ENCODE measurements at regions not wholly inside any gene's neighbourhood (a gene's known extent, or its start where the extent isn't known, plus 50 kb on each side); places are given as distances from the start of the nearest gene placed in this dataset.

DNA sequence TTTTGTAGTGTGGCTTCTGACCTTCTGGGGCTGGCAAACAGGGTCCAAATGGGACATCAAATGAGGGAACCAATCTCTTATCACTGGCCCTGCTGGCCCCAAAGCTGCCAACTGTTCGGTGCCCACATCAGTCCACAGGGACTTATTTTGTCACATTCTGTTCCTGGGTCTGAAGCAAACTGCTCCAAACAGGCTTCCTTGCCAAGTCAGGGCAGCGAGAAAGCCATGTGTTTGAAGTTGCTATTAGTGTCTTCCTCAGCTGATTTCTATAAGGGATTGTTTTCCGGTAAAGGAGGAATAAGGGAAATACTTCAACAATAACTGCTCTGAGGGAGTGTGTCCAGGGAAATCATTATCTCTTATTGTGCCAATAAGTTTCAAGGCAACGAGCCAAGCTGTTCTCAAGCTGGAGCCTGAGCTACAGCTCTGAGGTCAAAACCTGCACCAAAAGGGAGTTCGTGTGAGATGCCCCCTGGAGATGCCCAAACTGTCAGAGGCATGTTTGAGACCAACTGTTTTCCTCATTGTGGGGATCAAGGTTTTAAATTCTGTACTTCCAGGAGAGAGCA is 381.4 kb upstream of the PROX1 start:
- H3K4me3 ChIP-seq (ENCODE audit: low read length): no peak overlapping the region
- no peak for TF ChIP-seq CTCF (conservative IDR thresholded peaks at IDR 0.05; ENCODE audit: low read length)
- DNase-seq (ENCODE audit: low read depth): no peak

DNA sequence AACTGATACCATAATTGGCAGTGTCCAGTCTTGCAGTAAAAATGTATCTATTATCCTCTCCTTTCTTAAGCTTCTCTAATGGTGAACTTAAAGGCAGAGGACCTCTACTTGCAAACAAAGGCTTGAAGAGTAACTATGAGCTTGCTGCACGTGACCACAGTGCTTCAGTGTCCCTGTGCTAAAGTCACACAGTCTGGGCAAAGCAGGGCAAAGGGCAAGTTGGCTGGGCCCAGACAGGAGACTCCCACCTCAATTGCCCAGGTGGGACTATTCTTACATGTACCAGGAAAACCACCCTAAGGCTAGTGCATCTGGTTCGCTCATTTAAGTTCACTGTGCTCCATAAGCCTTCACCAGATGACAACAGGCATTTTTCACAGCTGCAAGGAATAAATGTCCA is 374.2 kb upstream of the PROX1 start:
- DNase-seq (ENCODE audit: low read depth): no peak
- no peak overlapping the region for H3K4me3 ChIP-seq (ENCODE audit: low read length)
- no peak for TF ChIP-seq CTCF (conservative IDR thresholded peaks at IDR 0.05; ENCODE audit: low read length)

DNA sequence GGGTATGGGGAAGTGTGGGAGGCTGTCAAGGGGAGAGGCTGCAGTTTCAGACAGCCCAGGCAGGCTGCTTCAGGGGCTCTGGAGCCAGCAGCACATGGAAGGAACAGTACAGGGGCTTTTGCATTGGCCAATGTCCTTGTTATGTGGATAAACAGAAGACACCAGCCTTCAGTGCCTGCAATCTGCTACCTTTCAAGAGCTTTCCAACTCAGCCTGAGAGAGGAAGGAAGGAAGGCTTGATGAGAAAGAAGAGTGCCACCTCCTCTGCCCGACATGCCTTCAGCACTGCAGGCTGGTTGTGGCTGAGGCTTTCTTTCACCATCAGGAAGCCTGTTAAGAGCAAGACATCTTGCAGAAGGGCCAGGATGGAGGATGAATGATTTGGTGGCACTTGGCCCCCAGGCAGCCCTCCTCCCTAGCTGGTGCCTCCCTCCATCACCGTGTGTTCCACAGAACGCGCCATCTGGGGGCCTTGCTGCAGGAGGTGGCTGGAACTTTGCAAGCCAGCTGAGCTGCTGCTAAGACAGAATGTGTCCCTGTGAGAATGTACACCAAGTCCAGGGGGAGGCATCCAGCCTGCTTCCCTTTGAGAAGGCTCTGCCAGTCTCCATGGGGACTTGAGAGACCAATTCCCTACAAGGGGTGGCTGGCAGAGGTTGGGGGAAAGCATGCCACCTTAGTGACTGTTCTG is 372.4 kb upstream of the PROX1 start:
- TF ChIP-seq CTCF (conservative IDR thresholded peaks at IDR 0.05; ENCODE audit: low read length): no peak
- no peak overlapping the region for H3K4me3 ChIP-seq (ENCODE audit: low read length)
- DNase-seq (ENCODE audit: low read depth): no peak

GRCh38 chr1:213617133-213617532 is 370.6 kb upstream of the PROX1 start:
- no peak overlapping the region for H3K4me3 ChIP-seq (ENCODE audit: low read length)
- no peak for DNase-seq (ENCODE audit: low read depth)
- no peak for TF ChIP-seq CTCF (conservative IDR thresholded peaks at IDR 0.05; ENCODE audit: low read length)

DNA sequence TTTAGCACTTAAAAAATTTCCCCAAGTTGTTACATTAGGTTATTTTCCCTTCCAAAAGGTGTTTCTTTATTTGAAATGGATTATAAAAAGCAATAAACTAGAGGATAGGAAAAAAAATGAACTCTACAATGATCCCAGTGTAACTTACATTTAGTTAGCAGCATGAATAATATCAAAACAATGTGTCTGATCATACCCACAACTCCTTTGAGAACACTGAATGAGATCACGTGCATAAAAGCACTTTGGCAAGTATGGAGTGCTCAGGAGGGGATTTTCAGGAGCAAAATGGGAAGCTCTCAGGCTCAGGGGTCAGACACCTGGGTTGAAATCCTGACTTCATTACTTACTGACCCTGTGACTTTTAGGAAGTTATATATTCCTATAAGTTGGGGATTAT is 369.7 kb upstream of the PROX1 start:
- no peak overlapping the region for H3K4me3 ChIP-seq (ENCODE audit: low read length)
- no peak for DNase-seq (ENCODE audit: low read depth)
- no peak for TF ChIP-seq CTCF (conservative IDR thresholded peaks at IDR 0.05; ENCODE audit: low read length)

DNA sequence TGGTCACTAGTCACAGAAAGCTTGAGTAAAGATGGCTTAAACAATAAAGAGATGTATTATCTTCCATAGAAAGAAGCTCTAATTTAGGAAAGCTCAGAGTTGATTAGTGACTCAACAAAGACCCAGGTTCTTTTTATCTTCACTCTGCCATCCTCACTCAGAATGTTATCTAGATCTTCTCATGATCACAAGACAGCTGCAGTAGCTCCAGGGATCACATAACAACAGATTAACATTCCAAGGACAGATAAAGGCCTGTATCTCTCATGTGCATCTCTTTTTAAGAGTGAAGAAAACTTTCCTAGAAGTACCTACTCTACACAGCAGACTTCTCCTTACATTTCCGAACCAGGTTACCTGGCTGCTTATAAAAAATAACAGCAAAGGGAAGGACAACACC is 368.7 kb upstream of the PROX1 start:
- H3K4me3 ChIP-seq (ENCODE audit: low read length): no peak overlapping the region
- TF ChIP-seq CTCF (conservative IDR thresholded peaks at IDR 0.05; ENCODE audit: low read length): no peak
- DNase-seq (ENCODE audit: low read depth): no peak

- DNase-seq (ENCODE audit: low read depth): no peak
- no peak overlapping the region for H3K4me3 ChIP-seq (ENCODE audit: low read length)
- no peak for TF ChIP-seq CTCF (conservative IDR thresholded peaks at IDR 0.05; ENCODE audit: low read length)
Measured at GRCh38 chr1:213621077-213621476, 366.7 kb upstream of the PROX1 start.
